ENCODE measurements at regions not wholly inside any gene's neighbourhood (a gene's known extent, or its start where the extent isn't known, plus 50 kb on each side); places are given as distances from the start of the nearest gene placed in this dataset.

- H3K4me3 ChIP-seq (ENCODE audit: low read depth, low read length) = no peak overlapping the region
- TF ChIP-seq CTCF (IDR thresholded peaks at IDR 0.05; ENCODE audit: low read depth, low read length) = no peak
Observed at GRCh38 chr22:34858066-34858465, 207.9 kb upstream of the ISX start.

- TF ChIP-seq CTCF (IDR thresholded peaks at IDR 0.05; ENCODE audit: low read depth, low read length) = no peak
- no peak overlapping the region for H3K4me3 ChIP-seq (ENCODE audit: low read depth, low read length)
Observed at GRCh38 chr22:34861787-34862186, 204.2 kb upstream of the ISX start.

GRCh38 chr22:34866081-34866480, 199.9 kb upstream of the ISX start:
- TF ChIP-seq CTCF (IDR thresholded peaks at IDR 0.05; ENCODE audit: low read depth, low read length) = no peak
- no peak overlapping the region for H3K4me3 ChIP-seq (ENCODE audit: low read depth, low read length)

GRCh38 chr22:34866495-34867131, 199.3 kb upstream of the ISX start:
- no peak for TF ChIP-seq CTCF (IDR thresholded peaks at IDR 0.05; ENCODE audit: low read depth, low read length)

GRCh38 chr22:34877506-34877905, 188.5 kb upstream of the ISX start:
- no peak for TF ChIP-seq CTCF (IDR thresholded peaks at IDR 0.05; ENCODE audit: low read depth, low read length)
- H3K4me3 ChIP-seq (ENCODE audit: low read depth, low read length) = no peak overlapping the region

More at GRCh38 chr22:34866495-34867131, 199.3 kb upstream of the ISX start:
- H3K4me3 ChIP-seq (ENCODE audit: low read depth, low read length) = no peak overlapping the region

- no peak overlapping the region for H3K4me3 ChIP-seq (ENCODE audit: low read depth, low read length)
- no peak for TF ChIP-seq CTCF (IDR thresholded peaks at IDR 0.05; ENCODE audit: low read depth, low read length)
Observed at GRCh38 chr22:34878171-34878570, 187.8 kb upstream of the ISX start.

GRCh38 chr22:34879001-34879400, 187.0 kb upstream of the ISX start:
- no peak for TF ChIP-seq CTCF (IDR thresholded peaks at IDR 0.05; ENCODE audit: low read depth, low read length)
- H3K4me3 ChIP-seq (ENCODE audit: low read depth, low read length) = no peak overlapping the region
